PC-3 (cell line): ENCODE measurements at regions not wholly inside any gene's neighbourhood (a gene's known extent, or its start where the extent isn't known, plus 50 kb on each side); places are given as distances from the start of the nearest gene placed in this dataset.

ENCODE experiments used
- EZH2 ChIP-seq: fragments of 300-600 bp; sonication (generic); IDR thresholded peaks from one replicate; pipeline ENCODE4 v1.6.1; 2017; ENCODE audit warnings: antibody characterized with exemption, mild to moderate bottlenecking, low read length; ENCODE audit not compliant: unreplicated experiment
- EZH2phosphoT487 ChIP-seq: fragments of 300-600 bp; sonication (generic); IDR thresholded peaks from 2 replicates; pipeline ENCODE4 v1.6.1; 2018; ENCODE audit warnings: mild to moderate bottlenecking, antibody characterized with exemption, low read length, borderline replicate concordance
- TF ChIP-seq, protein P1 (sequence below): fragments of 300-600 bp; sonication (generic); conservative IDR thresholded peaks from 2 replicates; pipeline ENCODE4 v1.5.1; 2017; ENCODE audit warnings: antibody characterized with exemption, low read depth, mild to moderate bottlenecking, low read length

DNA sequence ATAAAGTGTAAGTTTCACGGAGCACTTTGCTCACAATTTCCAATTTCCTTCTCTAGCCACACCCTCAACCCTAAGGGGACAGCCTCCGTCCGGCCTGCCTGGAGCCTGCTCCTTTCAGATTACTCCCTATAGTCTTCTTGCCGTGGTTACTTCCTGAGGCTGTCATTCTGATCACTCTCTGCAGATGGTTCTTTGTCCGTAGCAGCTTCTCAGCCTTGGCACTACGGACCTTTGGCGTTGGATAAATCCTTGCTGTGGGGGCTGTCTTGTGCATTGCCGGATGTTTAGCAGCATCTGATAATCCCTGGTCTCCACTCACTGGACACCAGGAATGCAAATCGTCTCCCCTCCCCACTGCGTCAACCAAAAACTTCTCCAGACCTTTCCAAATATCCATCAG, 447.5 kb upstream of the KIRREL3 start:
- TF ChIP-seq, protein P1, sequence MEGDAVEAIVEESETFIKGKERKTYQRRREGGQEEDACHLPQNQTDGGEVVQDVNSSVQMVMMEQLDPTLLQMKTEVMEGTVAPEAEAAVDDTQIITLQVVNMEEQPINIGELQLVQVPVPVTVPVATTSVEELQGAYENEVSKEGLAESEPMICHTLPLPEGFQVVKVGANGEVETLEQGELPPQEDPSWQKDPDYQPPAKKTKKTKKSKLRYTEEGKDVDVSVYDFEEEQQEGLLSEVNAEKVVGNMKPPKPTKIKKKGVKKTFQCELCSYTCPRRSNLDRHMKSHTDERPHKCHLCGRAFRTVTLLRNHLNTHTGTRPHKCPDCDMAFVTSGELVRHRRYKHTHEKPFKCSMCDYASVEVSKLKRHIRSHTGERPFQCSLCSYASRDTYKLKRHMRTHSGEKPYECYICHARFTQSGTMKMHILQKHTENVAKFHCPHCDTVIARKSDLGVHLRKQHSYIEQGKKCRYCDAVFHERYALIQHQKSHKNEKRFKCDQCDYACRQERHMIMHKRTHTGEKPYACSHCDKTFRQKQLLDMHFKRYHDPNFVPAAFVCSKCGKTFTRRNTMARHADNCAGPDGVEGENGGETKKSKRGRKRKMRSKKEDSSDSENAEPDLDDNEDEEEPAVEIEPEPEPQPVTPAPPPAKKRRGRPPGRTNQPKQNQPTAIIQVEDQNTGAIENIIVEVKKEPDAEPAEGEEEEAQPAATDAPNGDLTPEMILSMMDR = no peak
- TF ChIP-seq EZH2 = no peak
- no peak for TF ChIP-seq EZH2phosphoT487
